Dedifferentiated amniotic fluid mesenchymal stem cell (primary cell): ENCODE measurements at regions not wholly inside any gene's neighbourhood (a gene's known extent, or its start where the extent isn't known, plus 50 kb on each side); places are given as distances from the start of the nearest gene placed in this dataset.
"Not testable (repeated sequence)": the region's sequence is repeated elsewhere in the genome, so short reads cannot be mapped to it uniquely, and the experiment has no call there.

ENCODE experiments used
- DNase-seq: peaks from one replicate; pipeline ENCODE4 v3.0.0-alpha.2; 2016; ENCODE audit errors: extremely low spot score

- DNase-seq: no peak
Measured at GRCh38 chr13:80828759-80829158, 487.8 kb upstream of the SPRY2 start.

DNA sequence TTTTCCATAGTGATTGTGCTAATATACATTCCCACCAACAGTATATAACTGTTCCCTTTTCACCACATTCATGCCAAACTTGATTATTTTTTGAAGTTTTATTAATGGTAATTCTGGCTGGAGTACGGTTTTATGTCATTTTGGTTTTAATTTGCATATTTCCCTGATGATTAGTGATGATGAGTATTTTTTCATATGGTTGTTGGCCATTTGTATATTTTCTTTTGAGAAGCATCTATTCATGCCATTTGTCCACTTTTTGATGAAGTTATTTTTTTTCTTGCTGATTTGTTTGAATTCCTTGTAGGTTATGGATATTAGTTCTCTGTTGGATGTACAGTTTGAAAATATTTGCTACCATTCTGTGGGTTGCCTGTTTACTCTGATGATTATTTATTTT, 484.4 kb upstream of the SPRY2 start:
- DNase-seq: no peak

- DNase-seq: no peak
Measured at GRCh38 chr13:80824229-80824628, 483.3 kb upstream of the SPRY2 start.

DNA sequence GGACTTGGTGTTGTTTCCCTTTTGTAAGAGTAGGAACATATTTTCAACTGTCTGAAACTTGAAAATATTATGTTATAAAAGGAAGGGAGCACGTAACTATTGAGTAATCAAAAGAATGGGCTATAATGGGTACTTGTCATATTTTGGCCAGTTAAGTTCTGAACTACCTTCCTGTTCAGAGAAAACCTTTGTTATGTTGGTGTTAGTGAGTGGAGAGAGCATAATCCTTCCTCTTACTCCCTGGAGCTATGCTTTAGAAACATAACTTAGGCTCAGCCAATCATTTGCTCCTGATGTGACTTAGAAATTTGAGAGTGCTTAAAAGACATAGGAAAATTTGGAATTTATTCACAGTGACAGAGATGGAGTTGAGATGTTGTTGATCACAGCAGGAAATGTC, 482.5 kb upstream of the SPRY2 start:
- DNase-seq: no peak

DNA sequence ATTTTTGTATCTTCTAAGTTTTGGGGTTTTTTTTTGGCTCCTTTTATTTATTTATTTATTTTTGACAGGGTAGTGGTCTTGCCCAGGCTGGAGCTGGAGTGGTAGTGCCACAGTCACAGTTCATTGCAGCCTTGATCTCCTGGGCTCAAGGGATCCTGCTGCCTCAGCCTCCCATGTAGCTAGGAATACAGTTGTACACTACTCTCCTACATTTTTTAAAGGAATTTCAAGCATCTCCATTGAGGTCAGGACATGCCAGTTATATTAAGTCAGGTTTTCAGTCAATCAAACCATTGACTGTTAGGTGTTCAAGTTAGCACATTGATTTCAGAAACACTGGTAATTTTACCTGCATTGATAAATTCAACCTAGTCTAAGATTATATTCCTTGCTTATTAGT, 480.5 kb upstream of the SPRY2 start:
- DNase-seq: no peak

DNA sequence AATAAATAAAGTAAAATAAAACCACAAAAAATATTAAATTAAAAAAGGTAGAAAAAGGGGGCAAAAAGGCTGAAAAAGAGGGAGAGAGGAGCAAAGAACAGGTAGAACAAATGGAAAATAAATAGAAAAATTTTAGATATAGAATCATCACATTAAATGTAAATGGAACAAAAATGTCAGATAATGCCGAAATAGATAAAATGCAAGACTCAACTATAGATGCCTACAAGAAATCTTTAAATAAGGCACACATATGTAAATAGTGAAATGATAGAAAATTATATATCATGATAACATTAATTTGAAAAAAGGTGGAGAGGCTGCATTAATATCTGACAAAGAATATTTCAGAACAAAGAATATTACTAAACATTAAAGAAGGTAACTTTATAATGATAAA, 477.1 kb upstream of the SPRY2 start:
- no peak for DNase-seq

DNA sequence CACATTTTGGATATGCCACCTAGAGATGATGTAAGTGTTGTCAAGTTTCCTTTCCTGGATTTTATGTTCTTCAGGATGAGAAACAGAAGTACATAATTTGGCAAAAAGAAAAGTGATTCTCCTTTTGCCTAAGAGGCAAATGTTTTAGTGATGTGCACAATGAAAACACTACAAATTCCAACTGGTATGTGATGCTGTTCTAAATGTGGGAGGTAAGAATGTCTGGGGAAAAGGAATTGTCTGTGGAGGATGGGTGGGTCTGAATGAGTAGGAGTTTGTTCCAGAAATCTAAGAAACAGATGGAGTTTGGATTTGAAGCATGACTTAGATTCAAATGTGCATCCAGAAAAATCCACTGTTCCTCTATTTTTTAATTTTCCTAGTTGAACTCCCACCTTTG, 473.6 kb upstream of the SPRY2 start:
- no peak for DNase-seq

DNA sequence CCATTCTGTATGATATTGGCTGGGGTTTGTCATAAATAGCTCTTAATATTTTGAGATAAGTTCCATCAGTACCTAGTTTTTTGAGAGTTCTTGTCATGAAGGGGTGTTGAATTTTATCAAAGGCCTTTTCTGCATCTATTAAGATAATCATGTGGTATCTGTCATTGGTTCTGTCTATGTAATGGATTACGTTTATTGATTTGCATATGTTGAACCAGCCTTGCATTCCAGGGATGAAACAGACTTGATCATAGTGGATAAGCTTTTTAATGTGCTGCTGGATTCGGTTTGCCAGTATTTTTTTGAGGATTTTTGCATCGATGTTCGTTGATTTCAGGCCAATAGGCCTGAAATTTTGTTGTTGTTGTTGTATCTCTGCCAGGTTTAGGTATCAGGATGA, 469.4 kb upstream of the SPRY2 start:
- not testable (repeated sequence) for DNase-seq

DNA sequence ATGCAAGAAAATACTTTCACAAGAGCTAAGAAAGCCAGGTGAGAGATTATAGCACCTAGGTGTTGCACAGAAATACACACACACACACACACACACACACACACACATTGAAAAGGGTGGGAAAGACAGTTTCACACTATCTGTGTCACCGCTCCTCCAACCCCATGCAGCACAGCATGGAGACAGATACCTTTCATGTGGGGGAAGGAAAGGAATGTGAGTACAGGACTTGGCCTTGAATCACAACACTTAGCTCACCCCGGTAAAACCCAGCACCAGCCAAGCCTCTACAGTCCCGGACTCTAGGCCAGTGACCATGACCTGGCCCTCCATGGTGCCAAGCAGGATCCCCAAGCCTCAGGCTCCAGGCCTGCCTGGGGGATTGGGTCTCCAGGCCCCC, 462.0 kb upstream of the SPRY2 start:
- DNase-seq: no peak

DNA sequence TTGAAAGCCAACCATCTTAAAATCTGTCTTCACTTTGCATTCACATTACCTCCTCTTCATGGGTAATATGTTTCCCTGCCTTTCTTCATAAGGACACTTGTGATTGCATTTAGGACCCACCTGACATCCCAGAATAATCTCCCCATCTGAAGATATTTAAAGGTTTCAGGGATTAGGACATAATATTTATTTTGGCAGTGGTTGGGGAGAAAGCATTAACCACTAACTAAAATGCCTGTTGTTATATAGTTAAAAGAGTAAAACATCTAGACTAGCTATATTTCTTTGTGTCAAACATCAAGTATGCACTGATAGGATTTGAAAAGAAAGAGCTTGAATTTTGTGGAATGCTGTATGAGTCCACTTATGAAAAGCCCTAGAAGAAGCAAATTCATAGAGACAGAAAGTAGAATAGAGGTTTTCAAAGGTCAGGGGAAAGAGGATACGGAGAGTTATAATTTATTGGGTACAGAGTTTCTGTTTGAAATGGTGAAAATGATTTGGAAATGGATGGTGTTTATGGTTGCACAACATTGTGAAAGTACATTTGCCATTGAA, 457.7 kb upstream of the SPRY2 start:
- no peak for DNase-seq

DNA sequence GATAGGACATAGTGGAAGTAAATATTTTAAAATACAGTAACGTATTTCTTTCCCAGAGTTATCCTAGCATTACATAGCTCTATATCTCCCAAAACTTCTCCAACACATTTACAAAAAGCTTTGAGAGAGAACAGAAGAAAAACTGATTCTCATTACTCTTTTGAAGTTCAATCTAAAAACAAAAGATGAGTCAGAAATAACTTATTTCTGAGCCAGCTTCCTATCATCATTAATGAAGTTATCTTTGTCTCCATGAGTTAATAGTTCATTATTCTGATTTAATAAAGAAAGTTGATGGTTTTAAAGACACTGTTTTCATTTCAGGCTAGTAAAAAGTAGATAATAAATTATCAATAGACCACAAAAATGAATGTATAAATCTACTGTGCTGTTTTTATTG, 446.7 kb upstream of the SPRY2 start:
- DNase-seq: no peak

- no peak for DNase-seq
Measured at GRCh38 chr13:80783926-80784565, 443.1 kb upstream of the SPRY2 start.

GRCh38 chr13:80782441-80782840, 441.5 kb upstream of the SPRY2 start:
- no peak for DNase-seq

DNA sequence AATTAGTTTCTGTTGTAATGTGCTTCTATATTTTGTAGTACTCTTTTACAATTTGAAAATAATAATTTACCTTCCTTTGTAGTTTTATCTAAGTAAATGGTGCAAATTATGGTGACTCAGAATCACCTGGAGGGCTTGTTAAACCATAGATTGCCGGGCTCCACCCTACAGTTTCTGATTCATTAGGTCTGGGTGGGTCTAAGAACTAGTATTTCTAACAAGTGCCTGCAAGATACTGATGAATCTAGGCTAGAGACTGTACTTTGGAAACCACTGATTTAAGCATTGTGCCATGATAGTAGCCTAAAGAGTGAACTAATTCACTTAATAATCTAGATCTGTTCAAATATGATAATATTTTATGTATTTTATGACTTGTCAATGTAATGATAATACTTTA, 437.4 kb upstream of the SPRY2 start:
- no peak for DNase-seq

GRCh38 chr13:80757694-80758093, 416.8 kb upstream of the SPRY2 start:
- DNase-seq: no peak

- DNase-seq: no peak
Measured at GRCh38 chr13:80755910-80756309, 415.0 kb upstream of the SPRY2 start.

DNA sequence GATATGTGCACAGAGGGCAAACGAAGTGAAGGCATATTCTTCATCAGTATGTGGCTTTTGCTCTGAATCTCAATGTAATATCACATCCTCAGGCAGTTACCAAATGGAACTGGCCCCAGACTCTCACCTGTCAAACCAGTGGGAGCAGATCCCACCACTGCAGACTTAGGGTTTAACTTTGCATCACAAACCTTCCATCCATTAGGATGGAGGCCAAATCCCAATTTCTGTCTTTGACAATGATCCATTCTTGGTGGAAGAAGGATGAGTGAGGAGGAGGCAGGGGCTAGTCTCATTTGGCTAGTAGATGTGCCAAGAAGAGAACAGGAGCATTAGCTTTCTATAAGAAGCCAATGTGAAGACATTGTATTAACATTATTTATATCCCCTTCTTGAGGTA, 413.5 kb upstream of the SPRY2 start:
- DNase-seq: no peak

- no peak for DNase-seq
Measured at GRCh38 chr13:80753866-80754265, 412.9 kb upstream of the SPRY2 start.

DNA sequence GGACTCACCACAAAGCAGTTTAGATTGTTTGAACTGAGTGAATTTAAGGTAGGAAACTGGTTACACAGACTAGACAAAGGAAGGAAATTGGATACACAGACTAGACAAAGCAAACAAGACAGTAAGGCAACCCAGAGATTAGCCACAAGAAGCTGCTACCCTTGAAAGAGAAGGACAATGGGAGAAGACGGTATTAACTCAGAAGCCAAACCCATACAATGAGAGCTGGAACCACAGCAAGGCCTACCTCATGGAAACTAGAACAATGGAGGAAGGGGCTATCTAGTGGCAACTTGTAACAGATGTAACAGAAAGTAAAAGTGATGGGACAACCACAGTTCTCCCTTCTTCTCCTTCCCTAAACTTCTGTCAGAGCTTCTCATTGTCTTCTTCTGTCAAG, 410.9 kb upstream of the SPRY2 start:
- no peak for DNase-seq

DNA sequence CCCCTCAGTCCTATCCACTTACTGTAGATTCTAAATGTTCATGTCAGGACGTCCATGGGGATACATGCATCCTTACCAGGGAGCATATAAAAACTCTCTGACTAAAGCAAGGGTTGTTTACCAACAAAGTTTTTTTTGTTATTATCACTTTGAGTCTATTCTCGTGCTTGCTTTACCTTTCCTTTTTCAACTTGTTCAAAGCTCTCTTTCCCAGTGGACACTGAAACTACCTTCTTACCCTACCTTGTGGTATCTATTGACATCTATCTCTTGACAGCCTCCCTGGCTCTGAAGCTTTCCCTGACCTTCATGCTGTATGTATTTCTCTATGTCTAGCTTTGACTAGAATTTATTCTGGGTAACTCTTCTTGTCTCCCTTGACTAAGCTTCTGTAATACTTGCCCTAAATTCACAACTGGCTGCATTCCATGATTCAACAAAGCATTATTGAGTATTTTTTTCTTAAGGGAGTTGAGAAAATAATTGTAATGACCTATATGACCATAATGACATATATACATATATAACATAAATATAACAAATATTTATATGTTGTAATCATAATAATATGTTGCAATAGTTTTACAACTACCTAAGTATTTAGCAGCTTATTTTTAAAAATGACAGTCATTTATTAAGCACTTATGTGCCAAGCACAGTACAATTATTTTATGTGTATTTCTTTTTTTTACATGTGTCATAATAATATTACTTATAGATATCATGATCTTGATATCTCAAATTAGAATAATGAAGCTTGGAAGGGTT, 403.4 kb upstream of the SPRY2 start:
- no peak for DNase-seq

- no peak for DNase-seq
Measured at GRCh38 chr13:80742033-80742432, 401.1 kb upstream of the SPRY2 start.

DNA sequence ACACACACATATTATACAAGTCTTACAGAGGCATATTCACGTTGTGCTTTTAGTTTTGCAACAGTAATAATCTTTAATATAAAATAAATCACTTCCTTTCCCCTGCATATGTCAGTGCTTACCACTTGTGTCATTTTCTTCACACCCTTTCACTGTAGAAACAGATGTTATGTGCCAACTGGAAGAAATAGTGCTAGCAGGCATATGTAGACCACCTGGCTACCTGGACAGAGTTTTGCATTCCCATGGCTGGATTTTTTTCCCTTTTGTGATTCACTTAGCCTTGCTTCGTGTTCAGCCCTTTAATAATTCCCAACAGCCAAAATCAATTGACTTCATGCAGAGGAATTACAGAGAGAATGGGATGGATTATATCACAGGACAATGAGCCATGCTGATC, 399.1 kb upstream of the SPRY2 start:
- no peak for DNase-seq

- DNase-seq: no peak
Measured at GRCh38 chr13:80737513-80737912, 396.6 kb upstream of the SPRY2 start.
